ENCODE measurements at regions not wholly inside any gene's neighbourhood (a gene's known extent, or its start where the extent isn't known, plus 50 kb on each side); places are given as distances from the start of the nearest gene placed in this dataset.

DNA sequence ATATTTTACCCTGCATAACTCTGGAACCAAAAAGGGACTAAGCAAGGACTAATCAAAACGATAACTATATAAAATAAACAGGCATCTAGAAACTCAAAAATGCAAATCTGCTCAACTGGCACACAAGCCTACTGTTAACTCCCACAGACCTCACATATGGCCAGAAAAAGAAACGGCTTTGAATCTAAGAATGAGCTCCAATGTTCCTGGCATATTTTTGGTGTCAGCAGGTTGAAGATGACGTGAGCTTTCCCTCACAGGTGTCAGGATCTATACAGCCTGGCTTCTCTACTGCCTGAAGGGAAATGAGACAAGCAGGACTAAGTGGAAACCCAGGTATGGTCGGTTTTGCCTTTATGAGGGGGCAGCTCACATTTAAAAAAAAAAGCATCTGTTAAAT is 120.1 kb upstream of the SPATA12 start:
- Histone ChIP-seq H2AK5ac (ENCODE audit: low read depth, low read length) (no peak overlapping the region), H3K79me2 (ENCODE audit: control insufficient read depth in 1 of 2, insufficient read depth in 2 of 2, low read length in 2 of 2) (no peaks in the 10 kb centered on the region), H3K27ac (ENCODE audit: low read depth, low read length) (no peak overlapping the region), H4K5ac (ENCODE audit: insufficient read length, low read depth, low read length) (no peak overlapping the region), H3K4me3 (ENCODE audit: extremely low read depth in 1 of 4, insufficient read depth in 2 of 4, low read depth in 3 of 4, low read length in 4 of 4) (no peak overlapping the region), H2BK120ac (replicated peaks; ENCODE audit: low read depth, low read length) (no peak overlapping the region), H3K14ac (ENCODE audit: insufficient read length) (no peak overlapping the region), H3K23me2 (ENCODE audit: low read depth, low read length) (no peaks in the 10 kb centered on the region), H2BK12ac (ENCODE audit: low read depth, low read length) (no peak overlapping the region), H3K56ac (replicated peaks; ENCODE audit: insufficient read length, low read depth, low read length) (no peak overlapping the region), H3K18ac (ENCODE audit: extremely low read depth, low read length) (no peak overlapping the region), H3K4me1 (replicated peaks in 1 of 4; ENCODE audit: control insufficient read depth in 3 of 4, insufficient read depth in 4 of 4, low read length in 3 of 4) (no peaks in the 10 kb centered on the region), H3K9me3 (ENCODE audit: insufficient read depth in 2 of 2, low read depth in 1 of 2, low read length in 1 of 2) (peaks cover 4 to 5% of the 10 kb centered on the region in 2 experiments), H4K8ac (ENCODE audit: extremely low read depth, insufficient read depth, low read length) (no peak overlapping the region), H3K4me2 (ENCODE audit: insufficient read depth in 1 of 2, low read depth in 2 of 2, low read length in 2 of 2) (no peak overlapping the region), H3K9ac (replicated peaks in 1 of 4; ENCODE audit: extremely low read depth in 1 of 4, low read depth in 3 of 4, low read length in 3 of 4) (no peak overlapping the region), H2BK20ac (ENCODE audit: low read length) (no peak overlapping the region), H2BK15ac (ENCODE audit: low read length) (no peak overlapping the region), H3K36me3 (ENCODE audit: control insufficient read depth in 2 of 4, insufficient read depth in 4 of 4, low read length in 3 of 4) (no peaks in the 10 kb centered on the region), H3K4ac (replicated peaks; ENCODE audit: insufficient read length, low read depth, low read length) (no peak overlapping the region), H3K23ac (ENCODE audit: insufficient read length) (no peak overlapping the region), H4K20me1 (replicated peaks in 1 of 2; ENCODE audit: control insufficient read depth in 1 of 2, insufficient read depth in 2 of 2, low read length in 2 of 2) (no peaks in the 10 kb centered on the region), H2BK5ac (ENCODE audit: low read depth, low read length) (no peak overlapping the region), H3K27me3 (replicated peaks in 1 of 4; ENCODE audit: control insufficient read depth in 3 of 4, extremely low read depth in 1 of 4, insufficient read depth in 3 of 4, low read length in 3 of 4) (no peaks in the 10 kb centered on the region), H3K79me1 (ENCODE audit: low read depth, low read length) (no peaks in the 10 kb centered on the region), H2AFZ (ENCODE audit: low read length) (no peak overlapping the region), H4K91ac (replicated peaks; ENCODE audit: insufficient read length, low read length) (no peak overlapping the region)
- no peak for DNase-seq (ENCODE audit: low read depth in 1 of 2, low spot score in 2 of 2)
- POLR2A ChIA-PET (ENCODE audit: partially characterized antibody): no interaction called here
- 87% methylated on average over 4 of the region's 4 CpGs; no CpG with 5 or more reads in 1 of the 2 experiments for WGBS, 2 experiments (ENCODE audit: extremely low coverage in 1 of 2, insufficient coverage in 1 of 2, insufficient read length in 1 of 2, insufficient replicate concordance in 2 of 2, low coverage in 1 of 2, low lambda C conversion rate in 2 of 2, missing lambda C conversion rate in 1 of 2)
- CTCF ChIA-PET (ENCODE audit: partially characterized antibody): interaction anchor here (0.9 to 1.5 kb wide), 3 partner anchors 26 to 139 kb away, joined by 3 read pairs; partner anchors contain the start of gene ARHGEF3
- FAIRE-seq: no peak
- TF ChIP-seq GABPA (IDR thresholded peaks at IDR 0.05; ENCODE audit: borderline replicate concordance, insufficient read depth, low read length) (no peak), GTF2F1 (IDR thresholded peaks at IDR 0.05; ENCODE audit: borderline replicate concordance, low read depth, low read length) (no peak), BCL11A (IDR thresholded peaks at IDR 0.05; ENCODE audit: low read depth in 2 of 2, low read length in 2 of 2) (no peak), POLR2AphosphoS5 (IDR thresholded peaks at IDR 0.05; ENCODE audit: low read depth, low read length) (no peak), MAFK (IDR thresholded peaks at IDR 0.05; ENCODE audit: low read depth, low read length) (no peak), POLR2A (IDR thresholded peaks at IDR 0.05; ENCODE audit: control extremely low read depth in 1 of 2, low read depth in 2 of 2, low read length in 2 of 2) (no peak), FOSL1 (IDR thresholded peaks at IDR 0.05; ENCODE audit: insufficient read depth, low read depth, low read length) (no peak), ATF3 (IDR thresholded peaks at IDR 0.05; ENCODE audit: insufficient read depth, low read depth, low read length) (no peak), CHD1 (IDR thresholded peaks at IDR 0.05; ENCODE audit: low read depth, low read length) (no peak), TAF1 (IDR thresholded peaks at IDR 0.05; ENCODE audit: low read depth, low read length) (no peak), EGR1 (IDR thresholded peaks at IDR 0.05; ENCODE audit: borderline replicate concordance, low read depth, low read length) (no peak)
- TF ChIP-seq, protein P1, sequence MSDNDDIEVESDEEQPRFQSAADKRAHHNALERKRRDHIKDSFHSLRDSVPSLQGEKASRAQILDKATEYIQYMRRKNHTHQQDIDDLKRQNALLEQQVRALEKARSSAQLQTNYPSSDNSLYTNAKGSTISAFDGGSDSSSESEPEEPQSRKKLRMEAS (IDR thresholded peaks at IDR 0.05): no peak
